Nephron progenitor cell (in vitro differentiated cells): ENCODE measurements at regions not wholly inside any gene's neighbourhood (a gene's known extent, or its start where the extent isn't known, plus 50 kb on each side); places are given as distances from the start of the nearest gene placed in this dataset.

Experiments used
- DNase-seq: peaks from one replicate; pipeline ENCODE4 v3.0.0; 2021
- H3K27ac Mint-ChIP-seq: 2 replicates; pipeline ENCODE4 v1.8.0; 2021; ENCODE audit warnings: mild to moderate bottlenecking, moderate library complexity, mixed read lengths
- H3K27me3 Mint-ChIP-seq: 2 replicates; pipeline ENCODE4 v1.8.0; 2021; ENCODE audit warnings: mild to moderate bottlenecking, low read depth, mixed read lengths; ENCODE audit not compliant: poor library complexity
- H3K36me3 Mint-ChIP-seq: 2 replicates; pipeline ENCODE4 v1.8.0; 2021; ENCODE audit warnings: low read depth, mixed read lengths
- H3K4me1 Mint-ChIP-seq: 2 replicates; pipeline ENCODE4 v1.8.0; 2021; ENCODE audit warnings: mixed read lengths
- H3K4me3 Mint-ChIP-seq: 2 replicates; pipeline ENCODE4 v1.8.0; 2021; ENCODE audit warnings: mild to moderate bottlenecking, moderate library complexity, mixed read lengths
- H3K9me3 Mint-ChIP-seq: 2 replicates; pipeline ENCODE4 v1.8.0; 2021; ENCODE audit warnings: mild to moderate bottlenecking, moderate library complexity, mixed read lengths
- CTCF ChIP-seq: fragments of 200-600 bp; sonication (generic); IDR thresholded peaks from 2 replicates; pipeline ENCODE4 v1.5.0; 2021; ENCODE audit warnings: antibody characterized with exemption

GRCh38 chr14:48456051-48456450 is 780.6 kb upstream of the MDGA2 start:
- H3K27ac Mint-ChIP-seq, result no peak overlapping the region
- no peak overlapping the region for H3K4me3 Mint-ChIP-seq
- no peak for TF ChIP-seq CTCF
- no peaks in the 10 kb centered on the region for H3K4me1 Mint-ChIP-seq
- no peak for DNase-seq
- no peaks in the 10 kb centered on the region for H3K9me3 Mint-ChIP-seq
- H3K36me3 Mint-ChIP-seq, result no peaks in the 10 kb centered on the region
- no peaks in the 10 kb centered on the region for H3K27me3 Mint-ChIP-seq

- H3K36me3 Mint-ChIP-seq, result no peaks in the 10 kb centered on the region
Observed at GRCh38 chr14:48454887-48455286, 779.5 kb upstream of the MDGA2 start.

GRCh38 chr14:48452437-48452995 is 777.1 kb upstream of the MDGA2 start:
- no peaks in the 10 kb centered on the region for H3K9me3 Mint-ChIP-seq
- TF ChIP-seq CTCF, result no peak
- no peaks in the 10 kb centered on the region for H3K4me1 Mint-ChIP-seq
- H3K36me3 Mint-ChIP-seq, result no peaks in the 10 kb centered on the region
- no peak overlapping the region for H3K4me3 Mint-ChIP-seq
- DNase-seq, result no peak
- H3K27ac Mint-ChIP-seq, result no peak overlapping the region
- no peaks in the 10 kb centered on the region for H3K27me3 Mint-ChIP-seq

More at GRCh38 chr14:48454887-48455286, 779.5 kb upstream of the MDGA2 start:
- Mint-ChIP-seq H3K27ac (no peak overlapping the region), H3K4me3 (no peak overlapping the region), H3K27me3 (no peaks in the 10 kb centered on the region), H3K9me3 (no peaks in the 10 kb centered on the region), H3K4me1 (no peaks in the 10 kb centered on the region)
- no peak for DNase-seq
- TF ChIP-seq CTCF, result no peak

- Mint-ChIP-seq H3K4me1 (no peaks in the 10 kb centered on the region), H3K9me3 (peaks cover 11% of the 10 kb centered on the region), H3K36me3 (no peaks in the 10 kb centered on the region), H3K27me3 (peaks cover 2% of the 10 kb centered on the region), H3K27ac (no peak overlapping the region), H3K4me3 (no peak overlapping the region)
- DNase-seq, result no peak
- TF ChIP-seq CTCF, result no peak
Observed at GRCh38 chr14:48435221-48435620, 759.8 kb upstream of the MDGA2 start.

- H3K27ac Mint-ChIP-seq, result no peak overlapping the region
- no peak for TF ChIP-seq CTCF
- H3K36me3 Mint-ChIP-seq, result no peaks in the 10 kb centered on the region
- peaks cover 2% of the 10 kb centered on the region for H3K27me3 Mint-ChIP-seq
- H3K4me3 Mint-ChIP-seq, result no peak overlapping the region
- H3K9me3 Mint-ChIP-seq, result no peaks in the 10 kb centered on the region
- H3K4me1 Mint-ChIP-seq, result no peaks in the 10 kb centered on the region
- no peak for DNase-seq
Observed at GRCh38 chr14:48430805-48431204, 755.4 kb upstream of the MDGA2 start.

GRCh38 chr14:48429512-48429911 is 754.1 kb upstream of the MDGA2 start:
- DNase-seq, result no peak
- Mint-ChIP-seq H3K27ac (no peak overlapping the region), H3K27me3 (peaks cover 2% of the 10 kb centered on the region), H3K36me3 (no peaks in the 10 kb centered on the region), H3K4me1 (no peaks in the 10 kb centered on the region), H3K4me3 (no peak overlapping the region), H3K9me3 (no peaks in the 10 kb centered on the region)
- no peak for TF ChIP-seq CTCF
